GM13977 (cell line): ENCODE measurements at regions not wholly inside any gene's neighbourhood (a gene's known extent, or its start where the extent isn't known, plus 50 kb on each side); places are given as distances from the start of the nearest gene placed in this dataset.

ENCODE experiments used
- DNase-seq: peaks from one replicate; pipeline ENCODE4 v3.0.0; 2012; ENCODE audit warnings: low spot score
- CTCF ChIP-seq: IDR thresholded peaks from 2 replicates; pipeline ENCODE4 v1.5.1; 2012; ENCODE audit warnings: mild to moderate bottlenecking, control low read depth; ENCODE audit not compliant: insufficient read depth; ENCODE audit errors: extremely low read depth, missing control alignments
- in situ Hi-C: fragments of 300-500 bp; cut with MboI; formaldehyde crosslinking; loops from one replicate; pipeline ENCODE4 v1.12.0; 2022; ENCODE audit warnings: low sequenced_read_pairs, low pct_unique_long_range_greater_than_20kb, mixed read lengths, inconsistent platforms; ENCODE audit not compliant: unreplicated experiment

DNA sequence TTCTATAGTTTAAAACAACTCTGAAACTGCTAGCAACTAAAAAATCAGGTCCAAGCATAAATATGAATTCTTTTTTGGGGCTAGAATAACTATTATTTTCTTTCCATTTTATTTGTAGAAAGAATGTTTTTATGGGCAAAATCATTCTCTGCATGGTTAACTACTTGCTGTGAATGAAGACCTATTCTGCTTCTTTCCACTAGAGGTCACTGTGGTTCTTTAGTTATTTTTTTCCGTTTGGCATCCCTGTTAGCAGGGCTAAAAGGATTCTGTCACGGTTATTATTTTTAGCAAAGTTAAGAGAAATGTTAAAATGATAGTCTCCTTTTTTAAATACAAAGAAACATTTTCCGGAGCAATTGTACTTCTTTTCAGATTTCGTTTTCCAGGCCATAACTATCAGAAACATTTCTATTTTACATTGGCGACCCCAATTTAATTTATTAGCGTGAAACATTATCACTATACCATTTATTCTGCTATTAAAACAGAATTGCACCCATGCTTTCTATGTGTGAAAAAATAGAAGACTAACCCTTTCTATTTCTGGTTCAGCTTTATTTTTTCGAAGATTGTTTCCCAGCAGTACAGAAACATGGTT lies 404.8 kb downstream of the ATP23 start:
- in situ Hi-C loops, result no loop called here
- DNase-seq, result peak; percentile 25
- peak; percentile 70 for TF ChIP-seq CTCF

DNA sequence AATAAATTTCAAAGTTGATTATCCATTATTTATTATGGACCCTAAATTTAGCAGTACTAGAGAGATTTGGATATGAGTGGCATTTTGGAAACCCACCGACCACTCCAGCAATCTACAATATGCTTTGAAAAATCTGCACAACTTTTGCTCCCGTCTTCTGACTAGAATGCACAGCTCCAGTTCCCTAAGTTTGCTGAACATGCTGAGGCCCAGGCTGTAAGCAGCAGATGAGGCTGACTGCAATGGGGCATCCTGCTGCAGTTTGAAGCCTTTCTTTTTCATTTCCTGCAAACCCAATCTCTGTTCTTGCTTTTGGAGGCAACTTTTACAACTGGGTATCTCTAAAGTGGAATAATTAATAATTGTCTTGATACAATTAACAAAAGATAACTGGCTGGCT lies 405.8 kb downstream of the ATP23 start:
- in situ Hi-C loops, result no loop called here
- DNase-seq, result no peak
- TF ChIP-seq CTCF, result no peak

- no peak for DNase-seq
- no peak for TF ChIP-seq CTCF
- in situ Hi-C loops, result no loop called here
Measured at GRCh38 chr12:58347691-58348090, 406.3 kb downstream of the ATP23 start.

DNA sequence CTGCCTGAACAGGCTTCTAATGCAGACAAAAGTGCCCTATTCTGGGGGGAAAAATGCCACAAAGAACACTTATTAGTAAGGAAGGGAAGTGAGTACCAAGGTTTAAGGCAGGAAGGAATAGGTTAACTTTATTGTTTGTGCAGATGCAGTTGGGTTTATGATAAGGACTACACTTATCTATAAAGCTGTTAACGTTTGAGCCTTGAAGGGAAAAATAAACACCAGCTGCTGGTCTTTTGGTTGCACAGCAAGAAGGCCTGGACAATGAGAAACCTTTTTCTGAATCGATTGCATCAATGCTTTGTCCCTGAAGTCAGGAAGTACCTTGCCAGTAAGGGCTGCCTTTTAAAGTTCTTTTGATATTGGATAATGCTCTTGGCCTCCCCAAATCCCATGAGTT lies 407.8 kb downstream of the ATP23 start:
- no peak for TF ChIP-seq CTCF
- no peak for DNase-seq
- in situ Hi-C loops, result no loop called here

DNA sequence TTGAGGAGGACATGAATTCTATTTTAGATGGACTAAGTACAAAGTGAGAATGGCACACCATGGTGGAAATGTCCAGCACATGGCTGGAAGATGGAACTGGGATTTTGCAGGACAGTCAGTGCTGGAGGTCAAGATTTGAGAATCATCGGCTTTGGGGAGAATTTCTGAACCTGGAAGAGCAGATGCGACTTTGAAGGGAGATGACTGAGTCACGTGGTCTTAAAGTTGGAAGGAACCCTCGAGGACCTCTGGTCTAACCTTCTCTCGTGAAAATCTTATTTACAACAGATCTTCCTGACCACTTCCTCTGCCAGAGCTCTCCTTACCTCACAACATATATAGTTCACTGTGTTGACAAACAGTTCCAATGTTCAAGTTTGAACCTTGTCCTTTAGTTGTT lies 415.4 kb downstream of the ATP23 start:
- in situ Hi-C loops, result loop anchor here (25.0 kb wide), 1 partner anchor 806 kb away; no protein-coding TSS in a partner anchor
- no peak for DNase-seq
- no peak for TF ChIP-seq CTCF

DNA sequence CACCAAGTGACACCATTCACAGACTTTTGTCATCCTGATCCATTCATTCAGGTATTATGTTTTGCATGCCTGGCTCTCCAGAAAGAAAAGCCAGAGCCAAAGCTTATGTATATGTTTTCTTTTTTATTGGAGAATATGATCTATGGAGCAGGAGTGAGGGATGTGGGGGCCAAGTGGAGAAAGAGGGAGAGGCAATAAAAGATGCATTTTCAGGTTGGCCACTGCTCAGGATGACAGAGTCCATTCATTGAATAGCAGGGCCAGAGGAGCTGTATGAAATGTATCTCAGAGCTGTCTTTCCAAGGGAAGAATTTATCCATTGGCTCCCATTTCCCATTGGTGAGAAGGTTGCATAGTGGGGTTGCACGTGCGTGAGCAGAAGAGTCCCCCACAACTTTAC lies 416.1 kb downstream of the ATP23 start:
- no peak for DNase-seq
- no peak for TF ChIP-seq CTCF
- in situ Hi-C loops, result loop anchor here (25.0 kb wide), 1 partner anchor 805 kb away; no protein-coding TSS in a partner anchor
